Spleen (tissue), 7 donors: ENCODE measurements at regions not wholly inside any gene's neighbourhood (a gene's known extent, or its start where the extent isn't known, plus 50 kb on each side); places are given as distances from the start of the nearest gene placed in this dataset.

Experiments
- CTCF ChIP-seq, 11 experiments: fragments of 200-600 bp in 7 of 11; fragments of 450-650 bp in 4 of 11; sonication (generic) in 4 of 11; IDR thresholded peaks in 8 of 11; conservative IDR thresholded peaks in 3 of 11; 1 replicate in 7 of 11; 2 replicates in 4 of 11; pipeline versions ENCODE4 v1.4.0 to v1.8.0; 2016 to 2021; ENCODE audit warnings: antibody characterized with exemption in 11 of 11, inconsistent platforms in 4 of 11, mild to moderate bottlenecking in 1 of 11
- POLR2AphosphoS5 ChIP-seq, 3 donors: sonication (generic); formaldehyde crosslinking; IDR thresholded peaks; one replicate each; pipeline ENCODE4 v1.5.1; 2017; ENCODE audit warnings: antibody characterized with exemption in 3 of 3
- donor health status: DM: no; HTN: no; CAD: no; lungs with moderate emphysema.
- donor health status: DM: no; HTN: no; CAD: no.
- donor health status: DM: no; HTN: no; CAD: no.

- TF ChIP-seq CTCF (IDR thresholded peaks at IDR 0.05 in 8 of 11, conservative IDR thresholded peaks at IDR 0.05 in 3 of 11) (no peak), POLR2AphosphoS5 (IDR thresholded peaks at IDR 0.05) (no peak)
Observed at GRCh38 chr15:55017635-55018034, 179.1 kb downstream of the RSL24D1 start.
